GM23338 (cell line): ENCODE measurements at regions not wholly inside any gene's neighbourhood (a gene's known extent, or its start where the extent isn't known, plus 50 kb on each side); places are given as distances from the start of the nearest gene placed in this dataset.

ENCODE experiments used
- CREB1 ChIP-seq: fragments of 250-450 bp; sonication (Bioruptor Pico); IDR thresholded peaks from 2 replicates; pipeline ENCODE4 v1.5.0; 2020; ENCODE audit warnings: low read depth, mild to moderate bottlenecking, moderate library complexity
- CTCF ChIP-seq, 2 experiments: fragments of 200-600 bp in 1 of 2; sonication (generic) in 1 of 2; conservative IDR thresholded peaks; 2 replicates each; pipeline versions ENCODE4 v1.5.1 to v1.6.1; 2016 to 2017; ENCODE audit warnings: antibody characterized with exemption in 2 of 2, low read depth in 2 of 2, mild to moderate bottlenecking in 2 of 2, moderate library complexity in 1 of 2
- EZH2 ChIP-seq: fragments of 200-600 bp; sonication (generic); IDR thresholded peaks from one replicate; pipeline ENCODE4 v1.8.0; 2017; ENCODE audit warnings: antibody characterized with exemption, mild to moderate bottlenecking, low read depth; ENCODE audit not compliant: unreplicated experiment
- EZH2phosphoT487 ChIP-seq: fragments of 200-600 bp; sonication (generic); IDR thresholded peaks from one replicate; pipeline ENCODE4 v1.8.1; 2018; ENCODE audit warnings: antibody characterized with exemption; ENCODE audit not compliant: unreplicated experiment
- JUNB ChIP-seq: IDR thresholded peaks from one replicate; pipeline ENCODE4 v1.6.1; 2016; ENCODE audit warnings: antibody characterized with exemption; ENCODE audit not compliant: unreplicated experiment
- POLR2AphosphoS5 ChIP-seq: IDR thresholded peaks from 2 replicates; pipeline ENCODE4 v1.6.1; 2016; ENCODE audit warnings: antibody characterized with exemption, low read depth
- ZNF331 ChIP-seq: fragments of 250-450 bp; sonication (Bioruptor Pico); IDR thresholded peaks from 2 replicates; pipeline ENCODE4 v1.5.0; 2020; ENCODE audit warnings: low read depth, mild to moderate bottlenecking, moderate library complexity
- TF ChIP-seq, protein P1 (sequence below): IDR thresholded peaks from one replicate; pipeline ENCODE4 v1.6.1; 2018; ENCODE audit warnings: antibody characterized with exemption; ENCODE audit not compliant: unreplicated experiment
- TF ChIP-seq, protein P2 (sequence below): fragments of 250-450 bp; sonication (Bioruptor Pico); IDR thresholded peaks from 2 replicates; pipeline ENCODE4 v1.5.0; 2020; ENCODE audit warnings: mild to moderate bottlenecking, moderate library complexity

DNA sequence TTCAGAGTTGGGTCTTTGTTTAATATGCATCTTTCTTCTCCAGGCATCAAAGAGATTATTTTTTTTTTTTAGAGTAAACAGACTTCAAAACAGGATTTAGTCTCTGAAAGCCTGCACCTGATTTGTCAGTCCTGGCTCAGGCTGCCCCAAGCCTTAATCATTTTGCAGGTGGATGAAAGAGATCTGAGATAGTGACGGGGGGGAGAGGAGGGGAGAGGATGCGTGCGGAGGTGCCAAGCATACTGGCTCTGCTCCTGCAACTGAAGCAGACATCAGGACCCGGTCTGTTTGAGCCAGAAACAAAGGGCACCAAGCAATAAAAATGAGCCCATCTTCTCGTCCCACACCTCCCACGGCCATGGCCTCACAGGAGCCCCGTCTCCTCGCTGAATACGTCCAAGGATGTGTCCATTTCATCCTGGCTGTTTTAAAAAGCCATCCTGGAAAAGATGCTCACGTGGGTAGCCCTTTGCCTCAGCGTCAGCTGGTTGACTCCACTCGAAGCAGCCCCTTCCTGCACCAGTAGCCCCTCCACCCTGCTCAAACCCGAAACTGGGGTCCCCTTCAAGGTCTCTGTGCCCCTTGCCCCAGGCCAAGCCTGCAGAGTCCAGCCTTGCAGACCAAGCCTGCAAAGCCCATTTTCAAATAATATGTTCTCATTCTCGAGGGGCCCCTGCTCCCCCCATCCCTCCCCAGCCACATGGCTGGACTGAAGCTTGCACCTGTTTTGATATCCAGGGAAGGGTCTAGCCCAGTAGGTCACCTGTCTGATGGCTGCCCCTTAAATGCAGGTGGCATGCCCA, 84.8 kb upstream of the TNRC6C start:
- TF ChIP-seq CTCF (conservative IDR thresholded peaks at IDR 0.05; ENCODE audit: low read depth in 2 of 2) (no peak), CREB1 (CRISPR knock-in tag) (no peak), POLR2AphosphoS5 (no peak), JUNB (no peak), EZH2phosphoT487 (no peak), EZH2 (no peak), ZNF331 (CRISPR knock-in tag) (no peak)
- TF ChIP-seq, protein P1, sequence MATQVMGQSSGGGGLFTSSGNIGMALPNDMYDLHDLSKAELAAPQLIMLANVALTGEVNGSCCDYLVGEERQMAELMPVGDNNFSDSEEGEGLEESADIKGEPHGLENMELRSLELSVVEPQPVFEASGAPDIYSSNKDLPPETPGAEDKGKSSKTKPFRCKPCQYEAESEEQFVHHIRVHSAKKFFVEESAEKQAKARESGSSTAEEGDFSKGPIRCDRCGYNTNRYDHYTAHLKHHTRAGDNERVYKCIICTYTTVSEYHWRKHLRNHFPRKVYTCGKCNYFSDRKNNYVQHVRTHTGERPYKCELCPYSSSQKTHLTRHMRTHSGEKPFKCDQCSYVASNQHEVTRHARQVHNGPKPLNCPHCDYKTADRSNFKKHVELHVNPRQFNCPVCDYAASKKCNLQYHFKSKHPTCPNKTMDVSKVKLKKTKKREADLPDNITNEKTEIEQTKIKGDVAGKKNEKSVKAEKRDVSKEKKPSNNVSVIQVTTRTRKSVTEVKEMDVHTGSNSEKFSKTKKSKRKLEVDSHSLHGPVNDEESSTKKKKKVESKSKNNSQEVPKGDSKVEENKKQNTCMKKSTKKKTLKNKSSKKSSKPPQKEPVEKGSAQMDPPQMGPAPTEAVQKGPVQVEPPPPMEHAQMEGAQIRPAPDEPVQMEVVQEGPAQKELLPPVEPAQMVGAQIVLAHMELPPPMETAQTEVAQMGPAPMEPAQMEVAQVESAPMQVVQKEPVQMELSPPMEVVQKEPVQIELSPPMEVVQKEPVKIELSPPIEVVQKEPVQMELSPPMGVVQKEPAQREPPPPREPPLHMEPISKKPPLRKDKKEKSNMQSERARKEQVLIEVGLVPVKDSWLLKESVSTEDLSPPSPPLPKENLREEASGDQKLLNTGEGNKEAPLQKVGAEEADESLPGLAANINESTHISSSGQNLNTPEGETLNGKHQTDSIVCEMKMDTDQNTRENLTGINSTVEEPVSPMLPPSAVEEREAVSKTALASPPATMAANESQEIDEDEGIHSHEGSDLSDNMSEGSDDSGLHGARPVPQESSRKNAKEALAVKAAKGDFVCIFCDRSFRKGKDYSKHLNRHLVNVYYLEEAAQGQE, result no peak
- TF ChIP-seq, protein P2, sequence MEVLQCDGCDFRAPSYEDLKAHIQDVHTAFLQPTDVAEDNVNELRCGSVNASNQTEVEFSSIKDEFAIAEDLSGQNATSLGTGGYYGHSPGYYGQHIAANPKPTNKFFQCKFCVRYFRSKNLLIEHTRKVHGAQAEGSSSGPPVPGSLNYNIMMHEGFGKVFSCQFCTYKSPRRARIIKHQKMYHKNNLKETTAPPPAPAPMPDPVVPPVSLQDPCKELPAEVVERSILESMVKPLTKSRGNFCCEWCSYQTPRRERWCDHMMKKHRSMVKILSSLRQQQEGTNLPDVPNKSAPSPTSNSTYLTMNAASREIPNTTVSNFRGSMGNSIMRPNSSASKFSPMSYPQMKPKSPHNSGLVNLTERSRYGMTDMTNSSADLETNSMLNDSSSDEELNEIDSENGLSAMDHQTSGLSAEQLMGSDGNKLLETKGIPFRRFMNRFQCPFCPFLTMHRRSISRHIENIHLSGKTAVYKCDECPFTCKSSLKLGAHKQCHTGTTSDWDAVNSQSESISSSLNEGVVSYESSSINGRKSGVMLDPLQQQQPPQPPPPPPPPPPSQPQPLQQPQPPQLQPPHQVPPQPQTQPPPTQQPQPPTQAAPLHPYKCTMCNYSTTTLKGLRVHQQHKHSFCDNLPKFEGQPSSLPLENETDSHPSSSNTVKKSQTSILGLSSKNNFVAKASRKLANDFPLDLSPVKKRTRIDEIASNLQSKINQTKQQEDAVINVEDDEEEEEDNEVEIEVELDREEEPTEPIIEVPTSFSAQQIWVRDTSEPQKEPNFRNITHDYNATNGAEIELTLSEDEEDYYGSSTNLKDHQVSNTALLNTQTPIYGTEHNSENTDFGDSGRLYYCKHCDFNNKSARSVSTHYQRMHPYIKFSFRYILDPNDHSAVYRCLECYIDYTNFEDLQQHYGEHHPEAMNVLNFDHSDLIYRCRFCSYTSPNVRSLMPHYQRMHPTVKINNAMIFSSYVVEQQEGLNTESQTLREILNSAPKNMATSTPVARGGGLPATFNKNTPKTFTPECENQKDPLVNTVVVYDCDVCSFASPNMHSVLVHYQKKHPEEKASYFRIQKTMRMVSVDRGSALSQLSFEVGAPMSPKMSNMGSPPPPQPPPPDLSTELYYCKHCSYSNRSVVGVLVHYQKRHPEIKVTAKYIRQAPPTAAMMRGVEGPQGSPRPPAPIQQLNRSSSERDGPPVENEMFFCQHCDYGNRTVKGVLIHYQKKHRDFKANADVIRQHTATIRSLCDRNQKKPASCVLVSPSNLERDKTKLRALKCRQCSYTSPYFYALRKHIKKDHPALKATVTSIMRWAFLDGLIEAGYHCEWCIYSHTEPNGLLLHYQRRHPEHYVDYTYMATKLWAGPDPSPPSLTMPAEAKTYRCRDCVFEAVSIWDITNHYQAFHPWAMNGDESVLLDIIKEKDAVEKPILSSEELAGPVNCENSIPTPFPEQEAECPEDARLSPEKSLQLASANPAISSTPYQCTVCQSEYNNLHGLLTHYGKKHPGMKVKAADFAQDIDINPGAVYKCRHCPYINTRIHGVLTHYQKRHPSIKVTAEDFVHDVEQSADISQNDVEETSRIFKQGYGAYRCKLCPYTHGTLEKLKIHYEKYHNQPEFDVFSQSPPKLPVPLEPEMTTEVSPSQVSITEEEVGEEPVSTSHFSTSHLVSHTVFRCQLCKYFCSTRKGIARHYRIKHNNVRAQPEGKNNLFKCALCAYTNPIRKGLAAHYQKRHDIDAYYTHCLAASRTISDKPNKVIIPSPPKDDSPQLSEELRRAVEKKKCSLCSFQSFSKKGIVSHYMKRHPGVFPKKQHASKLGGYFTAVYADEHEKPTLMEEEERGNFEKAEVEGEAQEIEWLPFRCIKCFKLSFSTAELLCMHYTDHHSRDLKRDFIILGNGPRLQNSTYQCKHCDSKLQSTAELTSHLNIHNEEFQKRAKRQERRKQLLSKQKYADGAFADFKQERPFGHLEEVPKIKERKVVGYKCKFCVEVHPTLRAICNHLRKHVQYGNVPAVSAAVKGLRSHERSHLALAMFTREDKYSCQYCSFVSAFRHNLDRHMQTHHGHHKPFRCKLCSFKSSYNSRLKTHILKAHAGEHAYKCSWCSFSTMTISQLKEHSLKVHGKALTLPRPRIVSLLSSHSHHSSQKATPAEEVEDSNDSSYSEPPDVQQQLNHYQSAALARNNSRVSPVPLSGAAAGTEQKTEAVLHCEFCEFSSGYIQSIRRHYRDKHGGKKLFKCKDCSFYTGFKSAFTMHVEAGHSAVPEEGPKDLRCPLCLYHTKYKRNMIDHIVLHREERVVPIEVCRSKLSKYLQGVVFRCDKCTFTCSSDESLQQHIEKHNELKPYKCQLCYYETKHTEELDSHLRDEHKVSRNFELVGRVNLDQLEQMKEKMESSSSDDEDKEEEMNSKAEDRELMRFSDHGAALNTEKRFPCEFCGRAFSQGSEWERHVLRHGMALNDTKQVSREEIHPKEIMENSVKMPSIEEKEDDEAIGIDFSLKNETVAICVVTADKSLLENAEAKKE (CRISPR knock-in tag), result no peak
